PC-3 (cell line): ENCODE measurements at regions not wholly inside any gene's neighbourhood (a gene's known extent, or its start where the extent isn't known, plus 50 kb on each side); places are given as distances from the start of the nearest gene placed in this dataset.

ENCODE experiments used
- EZH2 ChIP-seq: fragments of 300-600 bp; sonication (generic); IDR thresholded peaks from one replicate; pipeline ENCODE4 v1.6.1; 2017; ENCODE audit warnings: antibody characterized with exemption, mild to moderate bottlenecking, low read length; ENCODE audit not compliant: unreplicated experiment
- TF ChIP-seq, protein P1 (sequence below): fragments of 300-600 bp; sonication (generic); conservative IDR thresholded peaks from 2 replicates; pipeline ENCODE4 v1.5.1; 2017; ENCODE audit warnings: antibody characterized with exemption, low read depth, mild to moderate bottlenecking, low read length

DNA sequence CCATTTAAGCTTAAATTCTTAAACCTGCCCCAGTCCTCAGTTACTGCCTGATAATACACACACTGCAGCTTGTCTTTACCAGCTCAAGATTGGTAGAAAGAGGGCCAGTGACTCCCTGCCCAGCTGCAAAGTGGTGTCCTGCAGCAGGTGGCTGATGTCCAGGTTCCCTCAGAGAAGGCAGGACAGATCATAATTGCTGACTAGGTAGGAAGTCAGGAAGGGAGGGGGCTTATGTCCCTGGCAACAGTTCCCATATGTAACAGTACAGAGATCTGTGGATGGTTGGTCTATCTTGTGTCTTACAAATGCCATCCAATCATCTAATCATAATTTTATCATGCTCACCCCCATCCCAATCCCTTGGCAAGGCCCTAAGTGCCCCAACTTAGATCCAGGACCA lies 492.1 kb upstream of the PPP2R3A start:
- no peak for TF ChIP-seq EZH2
- TF ChIP-seq, protein P1, sequence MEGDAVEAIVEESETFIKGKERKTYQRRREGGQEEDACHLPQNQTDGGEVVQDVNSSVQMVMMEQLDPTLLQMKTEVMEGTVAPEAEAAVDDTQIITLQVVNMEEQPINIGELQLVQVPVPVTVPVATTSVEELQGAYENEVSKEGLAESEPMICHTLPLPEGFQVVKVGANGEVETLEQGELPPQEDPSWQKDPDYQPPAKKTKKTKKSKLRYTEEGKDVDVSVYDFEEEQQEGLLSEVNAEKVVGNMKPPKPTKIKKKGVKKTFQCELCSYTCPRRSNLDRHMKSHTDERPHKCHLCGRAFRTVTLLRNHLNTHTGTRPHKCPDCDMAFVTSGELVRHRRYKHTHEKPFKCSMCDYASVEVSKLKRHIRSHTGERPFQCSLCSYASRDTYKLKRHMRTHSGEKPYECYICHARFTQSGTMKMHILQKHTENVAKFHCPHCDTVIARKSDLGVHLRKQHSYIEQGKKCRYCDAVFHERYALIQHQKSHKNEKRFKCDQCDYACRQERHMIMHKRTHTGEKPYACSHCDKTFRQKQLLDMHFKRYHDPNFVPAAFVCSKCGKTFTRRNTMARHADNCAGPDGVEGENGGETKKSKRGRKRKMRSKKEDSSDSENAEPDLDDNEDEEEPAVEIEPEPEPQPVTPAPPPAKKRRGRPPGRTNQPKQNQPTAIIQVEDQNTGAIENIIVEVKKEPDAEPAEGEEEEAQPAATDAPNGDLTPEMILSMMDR: no peak
